D721Med (cell line): ENCODE measurements at regions not wholly inside any gene's neighbourhood (a gene's known extent, or its start where the extent isn't known, plus 50 kb on each side); places are given as distances from the start of the nearest gene placed in this dataset.
"Not testable (repeated sequence)": the region's sequence is repeated elsewhere in the genome, so short reads cannot be mapped to it uniquely, and the experiment has no call there.

Experiments
- DNase-seq: peaks from one replicate; pipeline ENCODE4 v3.0.0; 2011; ENCODE audit warnings: low spot score; ENCODE audit not compliant: insufficient read length
- FAIRE-seq: peaks from 2 replicates; lab custom pipeline; 2011; peaks lifted over from hg19 to GRCh38; lab: Jason Lieb, UNC
- TF ChIP-seq, protein P1 (sequence below): IDR thresholded peaks from 2 replicates; pipeline ENCODE4 v1.5.1; 2012; ENCODE audit warnings: mild to moderate bottlenecking, control low read depth; ENCODE audit not compliant: insufficient read depth; ENCODE audit errors: missing control alignments

DNA sequence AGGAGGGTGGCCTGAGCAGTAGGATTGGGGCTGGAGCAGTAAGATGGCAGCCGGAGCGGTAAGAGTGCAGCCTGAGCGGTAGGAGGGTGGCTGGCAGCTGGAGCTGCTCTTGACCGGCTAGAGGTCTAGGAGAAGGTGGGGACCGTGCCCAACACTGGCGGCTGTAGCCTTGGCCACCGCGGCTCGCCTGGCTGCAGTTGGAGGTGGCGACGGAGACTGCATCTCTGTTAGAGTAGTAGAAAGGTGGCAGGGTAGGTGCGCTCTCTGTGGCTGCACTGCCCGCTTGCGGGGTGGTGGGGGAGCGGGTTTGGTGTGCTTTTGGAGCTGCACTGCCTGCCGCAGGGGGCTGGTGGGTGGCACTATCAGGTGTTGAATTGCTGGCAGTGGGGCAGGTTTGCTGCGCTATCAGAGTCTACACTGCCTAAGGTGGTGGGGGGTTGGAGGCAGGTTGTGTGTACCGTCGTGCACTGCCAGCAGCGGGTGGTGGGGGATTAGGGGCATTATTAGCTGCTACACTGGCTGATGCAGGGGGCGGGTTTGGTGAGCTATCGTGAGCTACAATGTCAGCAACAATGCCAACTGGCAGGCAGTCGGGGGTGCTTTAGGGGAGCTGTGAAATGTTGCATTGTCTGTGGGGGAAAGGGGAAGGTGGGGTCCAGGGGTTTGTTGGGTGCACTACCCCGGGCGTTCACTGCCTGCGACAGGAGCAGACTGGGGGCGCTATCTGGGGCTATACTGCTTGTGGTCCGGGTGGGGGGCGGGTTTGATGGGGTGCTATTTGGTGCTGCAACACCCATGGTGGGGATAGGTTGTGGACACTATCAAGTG, 4461.3 kb upstream of the OR11H1 start:
- TF ChIP-seq, protein P1, sequence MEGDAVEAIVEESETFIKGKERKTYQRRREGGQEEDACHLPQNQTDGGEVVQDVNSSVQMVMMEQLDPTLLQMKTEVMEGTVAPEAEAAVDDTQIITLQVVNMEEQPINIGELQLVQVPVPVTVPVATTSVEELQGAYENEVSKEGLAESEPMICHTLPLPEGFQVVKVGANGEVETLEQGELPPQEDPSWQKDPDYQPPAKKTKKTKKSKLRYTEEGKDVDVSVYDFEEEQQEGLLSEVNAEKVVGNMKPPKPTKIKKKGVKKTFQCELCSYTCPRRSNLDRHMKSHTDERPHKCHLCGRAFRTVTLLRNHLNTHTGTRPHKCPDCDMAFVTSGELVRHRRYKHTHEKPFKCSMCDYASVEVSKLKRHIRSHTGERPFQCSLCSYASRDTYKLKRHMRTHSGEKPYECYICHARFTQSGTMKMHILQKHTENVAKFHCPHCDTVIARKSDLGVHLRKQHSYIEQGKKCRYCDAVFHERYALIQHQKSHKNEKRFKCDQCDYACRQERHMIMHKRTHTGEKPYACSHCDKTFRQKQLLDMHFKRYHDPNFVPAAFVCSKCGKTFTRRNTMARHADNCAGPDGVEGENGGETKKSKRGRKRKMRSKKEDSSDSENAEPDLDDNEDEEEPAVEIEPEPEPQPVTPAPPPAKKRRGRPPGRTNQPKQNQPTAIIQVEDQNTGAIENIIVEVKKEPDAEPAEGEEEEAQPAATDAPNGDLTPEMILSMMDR: no peak
- peak; percentile 16 for DNase-seq

GRCh38 chr22:11067286-11067871, 4460.6 kb upstream of the OR11H1 start:
- DNase-seq, FAIRE-seq: not testable (repeated sequence)

More for the DNA sequence above, 4461.3 kb upstream of the OR11H1 start:
- FAIRE-seq: no peak

GRCh38 chr22:11067937-11068336, 4460.1 kb upstream of the OR11H1 start:
- not testable (repeated sequence) for DNase-seq, FAIRE-seq

- FAIRE-seq, DNase-seq: not testable (repeated sequence)
Observed at GRCh38 chr22:11068406-11068805, 4459.6 kb upstream of the OR11H1 start.
